ENCODE measurements at regions not wholly inside any gene's neighbourhood (a gene's known extent, or its start where the extent isn't known, plus 50 kb on each side); places are given as distances from the start of the nearest gene placed in this dataset.

- WGBS (ENCODE audit: insufficient coverage, low coverage, low lambda C conversion rate, missing lambda C conversion rate) = 76% methylated on average over 4 of the region's 4 CpGs
- TF ChIP-seq CTCF (IDR thresholded peaks at IDR 0.05) (no peak), POLR2A (IDR thresholded peaks at IDR 0.05) (no peak)
- intact Hi-C loops (cut with DNase I) = no loop called here
These were observed 144.9 kb upstream of the NCKAP5 start for GRCh38 chr2:133713049-133713580.

GRCh38 chr2:133716166-133716565, 147.9 kb upstream of the NCKAP5 start:
- 60% methylated on average over 1 of the region's 3 CpGs for WGBS (ENCODE audit: insufficient coverage, low coverage, low lambda C conversion rate, missing lambda C conversion rate)
- no peak overlapping the region for H3K4me3 ChIP-seq
- no peak for TF ChIP-seq POLR2A (IDR thresholded peaks at IDR 0.05)
- TF ChIP-seq CTCF (IDR thresholded peaks at IDR 0.05) = no peak
- DNase-seq (no peak), ATAC-seq (no peak)
- intact Hi-C loops (cut with DNase I) = no loop called here
- H3K36me3 ChIP-seq = no peaks in the 10 kb centered on the region
- H3K4me1 ChIP-seq = no peaks in the 10 kb centered on the region
- no peaks in the 10 kb centered on the region for H3K9me3 ChIP-seq
- H3K27ac ChIP-seq = no peak overlapping the region
- H3K27me3 ChIP-seq = no peaks in the 10 kb centered on the region

More at GRCh38 chr2:133713049-133713580, 144.9 kb upstream of the NCKAP5 start:
- no peak for ATAC-seq
- Histone ChIP-seq H3K4me1 (no peaks in the 10 kb centered on the region), H3K4me3 (no peak overlapping the region), H3K9me3 (peaks cover 0 to 4% (median 0%) of the 10 kb centered on the region in 4 donors), H3K36me3 (no peaks in the 10 kb centered on the region), H3K27ac (no peak overlapping the region), H3K27me3 (no peaks in the 10 kb centered on the region)
- DNase-seq = no peak

- Histone ChIP-seq H3K9me3 (no peaks in the 10 kb centered on the region), H3K4me1 (no peaks in the 10 kb centered on the region), H3K4me3 (no peak overlapping the region), H3K36me3 (no peaks in the 10 kb centered on the region), H3K27me3 (no peaks in the 10 kb centered on the region), H3K27ac (no peak overlapping the region)
- DNase-seq = no peak
- TF ChIP-seq POLR2A (IDR thresholded peaks at IDR 0.05) (no peak), CTCF (IDR thresholded peaks at IDR 0.05) (no peak)
- ATAC-seq = peak in 1 of 4 donors; percentile 28
- intact Hi-C loops (cut with DNase I) = no loop called here
- 64% methylated on average over 2 of the region's 3 CpGs for WGBS (ENCODE audit: insufficient coverage, low coverage, low lambda C conversion rate, missing lambda C conversion rate)
These were observed 149.2 kb upstream of the NCKAP5 start for GRCh38 chr2:133717497-133717896.

- Histone ChIP-seq H3K27ac (no peak overlapping the region), H3K9me3 (no peaks in the 10 kb centered on the region), H3K36me3 (no peaks in the 10 kb centered on the region), H3K4me3 (no peak overlapping the region), H3K4me1 (no peaks in the 10 kb centered on the region), H3K27me3 (no peaks in the 10 kb centered on the region)
- intact Hi-C loops (cut with DNase I) = no loop called here
- peak in 2 of 3 donors; percentile 25 to 48 for DNase-seq
- peak in 3 of 4 donors; percentile 30 to 93 (median 87) for ATAC-seq
- TF ChIP-seq CTCF (IDR thresholded peaks at IDR 0.05) (no peak), POLR2A (IDR thresholded peaks at IDR 0.05) (no peak)
- WGBS (ENCODE audit: insufficient coverage, low coverage, low lambda C conversion rate, missing lambda C conversion rate) = 35% methylated on average over 7 of the region's 7 CpGs
These were observed 150.5 kb upstream of the NCKAP5 start for GRCh38 chr2:133718688-133719201.

All from right lobe of liver (tissue), 6 donors.